ENCODE measurements at regions not wholly inside any gene's neighbourhood (a gene's known extent, or its start where the extent isn't known, plus 50 kb on each side); places are given as distances from the start of the nearest gene placed in this dataset. TPM values are rescaled to one million over a fixed set of nuclear protein-coding genes. Genes with fewer than 3 reads are reported as not detected.
"Not testable (repeated sequence)": the region's sequence is repeated elsewhere in the genome, so short reads cannot be mapped to it uniquely, and the experiment has no call there.

- H3K4me2 ChIP-seq (ENCODE audit: insufficient read depth, low read length); H3K9me1 ChIP-seq (ENCODE audit: control insufficient read depth, insufficient read depth, low read length); H3K36me3 ChIP-seq (ENCODE audit: control insufficient read depth, insufficient read depth, low read length); DNase-seq (ENCODE audit: extremely low read depth in 1 of 4, low spot score in 3 of 4); H3K27me3 ChIP-seq (ENCODE audit: control insufficient read depth in 2 of 2, insufficient read depth in 2 of 2, low read length in 2 of 2); H3K9me3 ChIP-seq (replicated peaks; ENCODE audit: control insufficient read depth, insufficient read depth, low read depth, low read length); H3K79me2 ChIP-seq (ENCODE audit: control insufficient read depth, insufficient read depth, low read length); H3K9ac ChIP-seq (ENCODE audit: insufficient read depth in 1 of 2, low read depth in 2 of 2, low read length in 2 of 2); H4K20me1 ChIP-seq (replicated peaks; ENCODE audit: control insufficient read depth, insufficient read depth, low read length); ATAC-seq; H3K4me1 ChIP-seq (replicated peaks in 1 of 2; ENCODE audit: control insufficient read depth in 2 of 2, insufficient read depth in 2 of 2, low read length in 2 of 2); H3K27ac ChIP-seq (ENCODE audit: extremely low read depth, low read depth, low read length); H3K4me3 ChIP-seq; BruUV-seq (replicated peaks); POLR2A ChIA-PET; CTCF ChIA-PET (ENCODE audit: low intra/inter-chr PET ratio); H2AFZ ChIP-seq (ENCODE audit: low read depth, low read length); FAIRE-seq; intact Hi-C loops (cut with micrococcal nuclease): not testable (repeated sequence)
- in situ Hi-C loops (cut with MboI), result loop anchor here (5.0 kb wide), 1 partner anchor 58 kb away; no protein-coding TSS in a partner anchor
- WGBS (ENCODE audit: insufficient coverage, low coverage, missing lambda C conversion rate), result 0% methylated on average over 2 of the region's 6 CpGs
Measured at GRCh38 chr12:8403834-8404233, 51.9 kb upstream of the CLEC6A start.

- H3K4me1 ChIP-seq (replicated peaks in 1 of 2; ENCODE audit: control insufficient read depth in 2 of 2, insufficient read depth in 2 of 2, low read length in 2 of 2); H3K9me1 ChIP-seq (ENCODE audit: control insufficient read depth, insufficient read depth, low read length); H4K20me1 ChIP-seq (replicated peaks; ENCODE audit: control insufficient read depth, insufficient read depth, low read length); BruUV-seq (replicated peaks); H3K27ac ChIP-seq (ENCODE audit: extremely low read depth, low read depth, low read length); H2AFZ ChIP-seq (ENCODE audit: low read depth, low read length); CTCF ChIA-PET (ENCODE audit: low intra/inter-chr PET ratio); H3K4me3 ChIP-seq; FAIRE-seq; H3K9ac ChIP-seq (ENCODE audit: insufficient read depth in 1 of 2, low read depth in 2 of 2, low read length in 2 of 2); H3K4me2 ChIP-seq (ENCODE audit: insufficient read depth, low read length); H3K27me3 ChIP-seq (ENCODE audit: control insufficient read depth in 2 of 2, insufficient read depth in 2 of 2, low read length in 2 of 2); H3K79me2 ChIP-seq (ENCODE audit: control insufficient read depth, insufficient read depth, low read length); H3K36me3 ChIP-seq (ENCODE audit: control insufficient read depth, insufficient read depth, low read length); H3K9me3 ChIP-seq (replicated peaks; ENCODE audit: control insufficient read depth, insufficient read depth, low read depth, low read length); POLR2A ChIA-PET; ATAC-seq; DNase-seq (ENCODE audit: extremely low read depth in 1 of 4, low spot score in 3 of 4); intact Hi-C loops (cut with micrococcal nuclease): not testable (repeated sequence)
- in situ Hi-C loops (cut with MboI), result loop anchor here (5.0 kb wide), 1 partner anchor 58 kb away; no protein-coding TSS in a partner anchor
- 2% methylated on average over 8 of the region's 26 CpGs for WGBS (ENCODE audit: insufficient coverage, low coverage, missing lambda C conversion rate)
Measured at GRCh38 chr12:8404341-8404740, 51.4 kb upstream of the CLEC6A start.

Small RNA genes lying in the stretch of these regions (small RNA-seq; reads per million reads assigned to genes)
- gene AC092745.3, result not detected
